IPS DF 4.7 (cell line): ENCODE measurements at regions not wholly inside any gene's neighbourhood (a gene's known extent, or its start where the extent isn't known, plus 50 kb on each side); places are given as distances from the start of the nearest gene placed in this dataset.

Experiments
- DNase-seq: peaks from one replicate; pipeline ENCODE4 v3.0.0-alpha.2; 2013; ENCODE audit warnings: low spot score; ENCODE audit errors: extremely low read depth

GRCh38 chr1:5640845-5641244, 351.4 kb downstream of the NPHP4 start:
- no peak for DNase-seq

GRCh38 chr1:5639106-5639722, 353.0 kb downstream of the NPHP4 start:
- DNase-seq, result no peak

GRCh38 chr1:5638582-5638981, 353.6 kb downstream of the NPHP4 start:
- DNase-seq, result no peak

- DNase-seq, result no peak
Observed at GRCh38 chr1:5637171-5637570, 355.1 kb downstream of the NPHP4 start.

GRCh38 chr1:5634893-5635292, 357.3 kb downstream of the NPHP4 start:
- no peak for DNase-seq

GRCh38 chr1:5632814-5633213, 359.4 kb downstream of the NPHP4 start:
- no peak for DNase-seq

- DNase-seq, result no peak
Observed at GRCh38 chr1:5632224-5632623, 360.0 kb downstream of the NPHP4 start.

- DNase-seq, result no peak
Observed at GRCh38 chr1:5628416-5628815, 363.8 kb downstream of the NPHP4 start.

- no peak for DNase-seq
Observed at GRCh38 chr1:5623399-5623798, 368.8 kb downstream of the NPHP4 start.

- no peak for DNase-seq
Observed at GRCh38 chr1:5622412-5622811, 369.8 kb downstream of the NPHP4 start.

- DNase-seq, result no peak
Observed at GRCh38 chr1:5621692-5622091, 370.5 kb downstream of the NPHP4 start.

- no peak for DNase-seq
Observed at GRCh38 chr1:5620997-5621396, 371.2 kb downstream of the NPHP4 start.

GRCh38 chr1:5620418-5620817, 371.8 kb downstream of the NPHP4 start:
- DNase-seq, result no peak

GRCh38 chr1:5619469-5619868, 372.8 kb downstream of the NPHP4 start:
- DNase-seq, result no peak

- DNase-seq, result no peak
Observed at GRCh38 chr1:5617546-5617945, 374.7 kb downstream of the NPHP4 start.

GRCh38 chr1:5617179-5617520, 375.1 kb downstream of the NPHP4 start:
- no peak for DNase-seq

GRCh38 chr1:5616366-5617178, 375.7 kb downstream of the NPHP4 start:
- no peak for DNase-seq

- DNase-seq, result no peak
Observed at GRCh38 chr1:5615076-5615475, 377.1 kb downstream of the NPHP4 start.

- no peak for DNase-seq
Observed at GRCh38 chr1:5613900-5614299, 378.3 kb downstream of the NPHP4 start.

- no peak for DNase-seq
Observed at GRCh38 chr1:5611851-5612250, 380.4 kb downstream of the NPHP4 start.

- no peak for DNase-seq
Observed at GRCh38 chr1:5611431-5611830, 380.8 kb downstream of the NPHP4 start.

GRCh38 chr1:5610432-5610831, 381.8 kb downstream of the NPHP4 start:
- DNase-seq, result no peak
